Esophagus muscularis mucosa (tissue), 4 donors: ENCODE measurements at regions not wholly inside any gene's neighbourhood (a gene's known extent, or its start where the extent isn't known, plus 50 kb on each side); places are given as distances from the start of the nearest gene placed in this dataset.
"Not testable (repeated sequence)": the region's sequence is repeated elsewhere in the genome, so short reads cannot be mapped to it uniquely, and the experiment has no call there.

ENCODE experiments used
- DNase-seq: peaks from one replicate; pipeline ENCODE4 v3.0.0-alpha.2; 2017; ENCODE audit errors: extremely low spot score
- H3K27ac ChIP-seq, 4 donors: fragments of 200-600 bp; sonication (generic); replicated peaks in 1 of 4; 1 replicate in 3 of 4; 2 replicates in 1 of 4; pipeline ENCODE4 v1.5.1; 2016 to 2019; ENCODE audit warnings: mild to moderate bottlenecking in 1 of 4
- H3K27me3 ChIP-seq, 4 donors: fragments of 200-600 bp; sonication (generic); one replicate each; pipeline versions ENCODE4 v1.5.1 to v1.6.0; 2016 to 2019
- H3K36me3 ChIP-seq, 4 donors: fragments of 200-600 bp; sonication (generic); one replicate each; pipeline ENCODE4 v1.5.1; 2016 to 2019
- H3K4me1 ChIP-seq, 4 donors: fragments of 200-600 bp; sonication (generic); one replicate each; pipeline ENCODE4 v1.5.1; 2016 to 2019
- H3K4me3 ChIP-seq, 4 donors: fragments of 200-600 bp; sonication (generic); 1 replicate in 2 of 4; 2 replicates in 2 of 4; pipeline ENCODE4 v1.5.1; 2016 to 2019; ENCODE audit warnings: mild to moderate bottlenecking in 4 of 4, moderate library complexity in 1 of 4
- H3K9me3 ChIP-seq, 4 donors: fragments of 200-600 bp; sonication (generic); 1 replicate in 3 of 4; 2 replicates in 1 of 4; pipeline ENCODE4 v1.5.1; 2016 to 2019
- CTCF ChIP-seq, 3 experiments: fragments of 200-600 bp in 2 of 3; fragments of 450-650 bp in 1 of 3; sonication (generic) in 2 of 3; IDR thresholded peaks; one replicate each; pipeline ENCODE4 v1.5.1; 2017 to 2019; ENCODE audit warnings: antibody characterized with exemption in 3 of 3, mild to moderate bottlenecking in 2 of 3, moderate library complexity in 1 of 3
- EP300 ChIP-seq: sonication (generic); formaldehyde crosslinking; IDR thresholded peaks from one replicate; pipeline ENCODE4 v1.6.1; 2017; ENCODE audit warnings: antibody characterized with exemption
- POLR2A ChIP-seq: fragments of 450-650 bp; IDR thresholded peaks from one replicate; pipeline ENCODE4 v1.6.1; 2017; ENCODE audit warnings: antibody characterized with exemption, moderate library complexity, mild to moderate bottlenecking, low read depth
- POLR2AphosphoS5 ChIP-seq, 2 donors: sonication (generic); formaldehyde crosslinking; IDR thresholded peaks; one replicate each; pipeline ENCODE4 v1.6.1; 2017; ENCODE audit warnings: antibody characterized with exemption in 2 of 2
- WGBS: methylation state at CpG from one replicate; pipeline ENCODE4 v1.1.5; 2018; 5-methylcytosine and 5-hydroxymethylcytosine counted together
- intact Hi-C: fragments of 100-400 bp; cut with DNase I; formaldehyde crosslinking; loops from one replicate; pipeline ENCODE4 v1.15.1; 2023

DNA sequence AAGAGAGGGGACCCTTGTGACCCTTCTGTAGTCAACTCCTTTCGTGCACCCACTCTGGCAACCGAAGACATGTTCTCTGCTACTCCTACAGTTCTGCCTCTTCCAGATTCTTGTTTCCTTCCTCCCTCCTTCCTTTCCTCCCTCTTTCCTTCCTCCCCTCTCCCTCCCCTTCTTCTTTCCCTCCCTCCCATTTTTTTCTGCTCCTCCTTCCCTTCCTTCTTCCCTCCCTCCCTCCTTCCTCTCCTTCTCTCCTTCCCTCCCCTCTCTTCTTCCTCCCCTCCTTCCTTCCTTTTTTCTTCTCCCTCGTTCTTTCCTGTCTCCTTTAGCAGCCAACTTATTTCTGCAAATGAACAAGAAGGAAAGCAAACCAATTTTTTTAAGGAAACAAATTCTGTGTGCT is 111.5 kb downstream of the NPTX2 start:
- Histone ChIP-seq H3K36me3 (no peaks in the 10 kb centered on the region), H3K9me3 (peaks cover 0 to 9% (median 0%) of the 10 kb centered on the region in 4 donors), H3K27me3 (peaks cover 0 to 24% (median 0%) of the 10 kb centered on the region in 4 donors), H3K4me3 (no peak overlapping the region), H3K4me1 (no peaks in the 10 kb centered on the region), H3K27ac (no peak overlapping the region)
- intact Hi-C loops, result no loop called here
- TF ChIP-seq EP300, result no peak
- TF ChIP-seq POLR2A, result no peak
- TF ChIP-seq POLR2AphosphoS5 (IDR thresholded peaks at IDR 0.05), result no peak
- no peak for DNase-seq
- 60% methylated on average over 3 of the region's 3 CpGs for WGBS

DNA sequence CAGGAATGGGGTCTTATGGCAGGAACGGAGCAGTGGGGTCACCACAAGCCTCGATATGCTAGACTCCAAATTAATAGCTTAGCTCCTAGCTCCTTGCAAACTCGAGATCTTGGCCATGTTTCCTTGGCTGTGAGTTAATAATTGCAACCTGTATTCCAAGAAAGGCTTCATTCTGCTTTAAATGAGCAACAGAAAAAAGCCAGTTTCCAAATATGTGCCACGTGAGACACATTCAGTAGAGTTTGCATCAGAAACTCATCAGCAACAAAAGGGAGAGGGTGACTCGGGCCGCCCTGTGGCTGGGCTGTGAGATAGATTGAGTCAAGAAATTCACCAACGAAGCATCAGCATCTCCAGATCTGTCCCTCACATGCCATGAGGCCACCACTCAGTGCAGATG is 112.0 kb downstream of the NPTX2 start:
- Histone ChIP-seq H3K4me1 (no peaks in the 10 kb centered on the region), H3K4me3 (no peak overlapping the region), H3K27ac (no peak overlapping the region), H3K9me3 (peaks cover 0 to 11% (median 0%) of the 10 kb centered on the region in 4 donors), H3K36me3 (no peaks in the 10 kb centered on the region), H3K27me3 (peaks cover 0 to 24% (median 0%) of the 10 kb centered on the region in 4 donors)
- WGBS, result 45% methylated on average over 7 of the region's 7 CpGs
- no peak for DNase-seq
- TF ChIP-seq CTCF (IDR thresholded peaks at IDR 0.05), result no peak
- TF ChIP-seq POLR2AphosphoS5 (IDR thresholded peaks at IDR 0.05), result no peak
- no peak for TF ChIP-seq EP300
- intact Hi-C loops, result no loop called here

- peaks cover 0 to 24% (median 0%) of the 10 kb centered on the region in 4 donors for H3K27me3 ChIP-seq
- H3K27ac ChIP-seq, result no peak overlapping the region
- DNase-seq, result no peak
- H3K4me3 ChIP-seq, result no peak overlapping the region
- H3K4me1 ChIP-seq, result no peaks in the 10 kb centered on the region
- H3K9me3 ChIP-seq, result peaks cover 0 to 11% (median 0%) of the 10 kb centered on the region in 4 donors
- 44% methylated on average over 4 of the region's 4 CpGs for WGBS
- TF ChIP-seq EP300, result no peak
- H3K36me3 ChIP-seq, result no peaks in the 10 kb centered on the region
- intact Hi-C loops, result no loop called here
These were observed 113.2 kb downstream of the NPTX2 start for GRCh38 chr7:98730326-98730725.

- intact Hi-C loops, result no loop called here
- no peak overlapping the region for H3K27ac ChIP-seq
- no peak overlapping the region for H3K4me3 ChIP-seq
- no peaks in the 10 kb centered on the region for H3K4me1 ChIP-seq
- no peak for TF ChIP-seq EP300
- no peak for TF ChIP-seq POLR2AphosphoS5 (IDR thresholded peaks at IDR 0.05)
- TF ChIP-seq POLR2A, result no peak
- TF ChIP-seq CTCF (IDR thresholded peaks at IDR 0.05), result no peak
- 93% methylated on average over 6 of the region's 7 CpGs for WGBS
- H3K27me3 ChIP-seq, result peaks cover 0 to 24% (median 0%) of the 10 kb centered on the region in 4 donors
- H3K36me3 ChIP-seq, result no peaks in the 10 kb centered on the region
- no peak for DNase-seq
- H3K9me3 ChIP-seq, result peaks cover 0 to 11% (median 0%) of the 10 kb centered on the region in 4 donors
These were observed 114.6 kb downstream of the NPTX2 start for GRCh38 chr7:98731651-98732050.

GRCh38 chr7:98733036-98733435 is 116.0 kb downstream of the NPTX2 start:
- no peak for DNase-seq
- TF ChIP-seq CTCF (IDR thresholded peaks at IDR 0.05) (peak in 1 of 3 experiments; percentile 8), EP300 (no peak), POLR2A (no peak)
- Histone ChIP-seq H3K27ac (no peak overlapping the region), H3K36me3 (no peaks in the 10 kb centered on the region), H3K4me1 (no peaks in the 10 kb centered on the region), H3K27me3 (peaks cover 0 to 24% (median 0%) of the 10 kb centered on the region in 4 donors), H3K4me3 (no peak overlapping the region), H3K9me3 (peaks cover 0 to 11% (median 0%) of the 10 kb centered on the region in 4 donors)
- WGBS, result 54% methylated on average over 2 of the region's 2 CpGs
- intact Hi-C loops, result no loop called here

DNA sequence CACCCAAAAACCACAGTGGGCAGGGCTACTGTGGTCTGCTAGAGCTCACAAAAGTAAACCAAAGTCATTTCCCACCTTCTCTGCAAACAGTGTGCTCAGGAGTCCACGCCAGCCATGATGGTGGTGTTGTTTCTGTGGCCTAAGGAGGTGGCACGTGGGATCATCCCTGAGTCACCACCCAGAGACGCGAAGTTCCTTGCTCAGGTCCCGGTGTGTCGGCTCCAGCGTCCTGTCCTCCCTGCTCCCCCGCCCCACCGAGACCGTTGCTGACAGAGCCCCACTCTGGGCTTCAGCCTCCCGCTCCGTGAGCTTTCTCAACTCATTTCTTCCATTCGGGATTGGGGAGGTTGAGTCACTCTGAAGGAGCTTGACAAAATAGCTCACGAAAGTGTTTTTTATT is 118.7 kb downstream of the NPTX2 start:
- TF ChIP-seq CTCF (IDR thresholded peaks at IDR 0.05), result no peak
- TF ChIP-seq POLR2A, result no peak
- TF ChIP-seq POLR2AphosphoS5 (IDR thresholded peaks at IDR 0.05), result no peak
- no peak for TF ChIP-seq EP300
- H3K4me3 ChIP-seq, result no peak overlapping the region
- DNase-seq, result no peak
- H3K9me3 ChIP-seq, result peaks cover 0 to 11% (median 0%) of the 10 kb centered on the region in 4 donors
- intact Hi-C loops, result no loop called here
- H3K36me3 ChIP-seq, result no peaks in the 10 kb centered on the region
- H3K27ac ChIP-seq, result no peak overlapping the region
- peaks cover 0 to 8% (median 0%) of the 10 kb centered on the region in 4 donors for H3K27me3 ChIP-seq
- WGBS, result 88% methylated on average over 14 of the region's 14 CpGs
- no peaks in the 10 kb centered on the region for H3K4me1 ChIP-seq

- WGBS, result 86% methylated on average over 8 of the region's 9 CpGs
- H3K4me1 ChIP-seq, intact Hi-C loops, H3K4me3 ChIP-seq, H3K27ac ChIP-seq, H3K36me3 ChIP-seq, DNase-seq, H3K27me3 ChIP-seq: not testable (repeated sequence)
- peaks cover 0 to 11% (median 0%) of the 10 kb centered on the region in 4 donors for H3K9me3 ChIP-seq
These were observed 119.4 kb downstream of the NPTX2 start for GRCh38 chr7:98736461-98736860.
